Astrocyte (in vitro differentiated cells and primary cell): ENCODE measurements at regions not wholly inside any gene's neighbourhood (a gene's known extent, or its start where the extent isn't known, plus 50 kb on each side); places are given as distances from the start of the nearest gene placed in this dataset.

Experiments used
- DNase-seq: peaks from one replicate; pipeline ENCODE4 v3.0.0-alpha.2; 2010; ENCODE audit warnings: low read depth
- FAIRE-seq: peaks from 2 replicates; lab custom pipeline; 2011; peaks lifted over from hg19 to GRCh38; lab: Jason Lieb, UNC
- H2AFZ ChIP-seq: 2 replicates; pipeline ENCODE4 v1.6.0; 2012; ENCODE audit warnings: low read depth, low read length, inconsistent platforms
- H3K27ac ChIP-seq: 2 replicates; pipeline ENCODE4 v1.5.1; 2011; ENCODE audit warnings: low read depth, low read length, inconsistent platforms
- H3K27me3 ChIP-seq: 2 replicates; pipeline ENCODE4 v1.6.0; 2011; ENCODE audit warnings: low read length, inconsistent platforms; ENCODE audit not compliant: insufficient read depth
- H3K36me3 ChIP-seq: 2 replicates; pipeline ENCODE4 v1.5.1; 2011; ENCODE audit warnings: low read length, inconsistent platforms; ENCODE audit not compliant: insufficient read depth
- H3K4me1 ChIP-seq: 2 replicates; pipeline ENCODE4 v1.5.1; 2011; ENCODE audit warnings: low read length, inconsistent platforms; ENCODE audit not compliant: insufficient read depth
- H3K4me2 ChIP-seq: 2 replicates; pipeline ENCODE4 v1.6.0; 2012; ENCODE audit warnings: low read length, inconsistent platforms
- H3K4me3 ChIP-seq: 2 replicates; pipeline ENCODE4 v1.5.1; 2011; ENCODE audit warnings: low read depth, mild to moderate bottlenecking, low read length, inconsistent platforms; ENCODE audit not compliant: insufficient read depth
- H3K79me2 ChIP-seq: 2 replicates; pipeline ENCODE4 v1.6.0; 2012; ENCODE audit warnings: mild to moderate bottlenecking, low read length, inconsistent platforms; ENCODE audit not compliant: insufficient read depth
- H3K9ac ChIP-seq: 2 replicates; pipeline ENCODE4 v1.6.0; 2012; ENCODE audit warnings: mild to moderate bottlenecking, low read length, inconsistent platforms
- H3K9me3 ChIP-seq: 2 replicates; pipeline ENCODE4 v1.5.1; 2012; ENCODE audit warnings: low read depth, mild to moderate bottlenecking, low read length, inconsistent platforms; ENCODE audit not compliant: insufficient read depth
- H4K20me1 ChIP-seq: 2 replicates; pipeline ENCODE4 v1.6.0; 2012; ENCODE audit warnings: low read length, inconsistent platforms; ENCODE audit not compliant: insufficient read depth
- H3K27ac Mint-ChIP-seq: one replicate; pipeline ENCODE4 v1.8.0; 2021; ENCODE audit warnings: mild to moderate bottlenecking, mixed read lengths; ENCODE audit not compliant: unreplicated experiment
- H3K27me3 Mint-ChIP-seq: one replicate; pipeline ENCODE4 v1.8.0; 2021; ENCODE audit warnings: low read depth, mixed read lengths; ENCODE audit not compliant: unreplicated experiment
- H3K36me3 Mint-ChIP-seq: one replicate; pipeline ENCODE4 v1.8.0; 2021; ENCODE audit warnings: low read depth, mixed read lengths; ENCODE audit not compliant: unreplicated experiment
- H3K4me1 Mint-ChIP-seq: one replicate; pipeline ENCODE4 v1.8.0; 2021; ENCODE audit warnings: low read depth, mixed read lengths; ENCODE audit not compliant: unreplicated experiment
- H3K4me3 Mint-ChIP-seq: one replicate; pipeline ENCODE4 v1.8.0; 2021; ENCODE audit warnings: mild to moderate bottlenecking, moderate library complexity, mixed read lengths; ENCODE audit not compliant: unreplicated experiment
- H3K9me3 Mint-ChIP-seq: one replicate; pipeline ENCODE4 v1.8.0; 2021; ENCODE audit warnings: mild to moderate bottlenecking, mixed read lengths; ENCODE audit not compliant: unreplicated experiment
- EZH2 ChIP-seq: IDR thresholded peaks from 2 replicates; pipeline ENCODE4 v1.6.1; 2012; ENCODE audit warnings: mild to moderate bottlenecking, low read length, inconsistent platforms; ENCODE audit not compliant: insufficient read depth
- TF ChIP-seq, protein P1 (sequence below): IDR thresholded peaks from 2 replicates; pipeline ENCODE4 v1.5.1; 2011; ENCODE audit warnings: low read depth, mild to moderate bottlenecking, inconsistent platforms, low read length, moderate library complexity; ENCODE audit not compliant: insufficient read depth

DNA sequence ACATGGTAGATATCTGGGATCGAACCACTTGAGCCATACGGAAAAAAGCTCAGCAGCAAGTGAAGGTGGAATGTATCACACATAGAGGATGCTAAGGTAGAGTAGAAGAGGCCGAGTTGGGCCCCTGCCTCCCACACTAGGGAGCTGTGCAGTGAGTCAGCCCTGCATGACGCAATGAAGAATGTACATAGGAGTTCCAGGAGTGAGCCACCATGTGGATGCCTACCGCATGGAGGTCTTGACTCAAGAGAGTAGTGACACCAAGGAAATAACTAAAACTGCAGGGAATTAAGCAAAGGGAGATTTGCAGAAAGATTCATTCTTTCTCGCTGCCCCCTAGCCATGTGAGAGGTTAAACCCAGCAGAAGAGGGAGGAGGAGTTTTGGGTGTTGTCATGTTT, 389.6 kb upstream of the IGFBP7 start:
- Mint-ChIP-seq H3K9me3 (peaks cover 4% of the 10 kb centered on the region), H3K4me3 (no peak overlapping the region), H3K36me3 (no peaks in the 10 kb centered on the region), H3K27ac (peak overlapping the region; percentile 67), H3K4me1 (peaks cover 23% of the 10 kb centered on the region), H3K27me3 (no peaks in the 10 kb centered on the region)
- Histone ChIP-seq H2AFZ (no peak overlapping the region), H3K9ac (no peak overlapping the region), H3K4me3 (no peak overlapping the region), H3K4me1 (peaks cover 4% of the 10 kb centered on the region), H4K20me1 (no peaks in the 10 kb centered on the region), H3K36me3 (no peaks in the 10 kb centered on the region), H3K9me3 (no peaks in the 10 kb centered on the region), H3K4me2 (no peak overlapping the region), H3K27ac (no peak overlapping the region), H3K79me2 (no peaks in the 10 kb centered on the region), H3K27me3 (no peaks in the 10 kb centered on the region)
- FAIRE-seq (no peak), DNase-seq (peak; percentile 23)
- no peak for TF ChIP-seq EZH2
- TF ChIP-seq, protein P1, sequence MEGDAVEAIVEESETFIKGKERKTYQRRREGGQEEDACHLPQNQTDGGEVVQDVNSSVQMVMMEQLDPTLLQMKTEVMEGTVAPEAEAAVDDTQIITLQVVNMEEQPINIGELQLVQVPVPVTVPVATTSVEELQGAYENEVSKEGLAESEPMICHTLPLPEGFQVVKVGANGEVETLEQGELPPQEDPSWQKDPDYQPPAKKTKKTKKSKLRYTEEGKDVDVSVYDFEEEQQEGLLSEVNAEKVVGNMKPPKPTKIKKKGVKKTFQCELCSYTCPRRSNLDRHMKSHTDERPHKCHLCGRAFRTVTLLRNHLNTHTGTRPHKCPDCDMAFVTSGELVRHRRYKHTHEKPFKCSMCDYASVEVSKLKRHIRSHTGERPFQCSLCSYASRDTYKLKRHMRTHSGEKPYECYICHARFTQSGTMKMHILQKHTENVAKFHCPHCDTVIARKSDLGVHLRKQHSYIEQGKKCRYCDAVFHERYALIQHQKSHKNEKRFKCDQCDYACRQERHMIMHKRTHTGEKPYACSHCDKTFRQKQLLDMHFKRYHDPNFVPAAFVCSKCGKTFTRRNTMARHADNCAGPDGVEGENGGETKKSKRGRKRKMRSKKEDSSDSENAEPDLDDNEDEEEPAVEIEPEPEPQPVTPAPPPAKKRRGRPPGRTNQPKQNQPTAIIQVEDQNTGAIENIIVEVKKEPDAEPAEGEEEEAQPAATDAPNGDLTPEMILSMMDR, result no peak

DNA sequence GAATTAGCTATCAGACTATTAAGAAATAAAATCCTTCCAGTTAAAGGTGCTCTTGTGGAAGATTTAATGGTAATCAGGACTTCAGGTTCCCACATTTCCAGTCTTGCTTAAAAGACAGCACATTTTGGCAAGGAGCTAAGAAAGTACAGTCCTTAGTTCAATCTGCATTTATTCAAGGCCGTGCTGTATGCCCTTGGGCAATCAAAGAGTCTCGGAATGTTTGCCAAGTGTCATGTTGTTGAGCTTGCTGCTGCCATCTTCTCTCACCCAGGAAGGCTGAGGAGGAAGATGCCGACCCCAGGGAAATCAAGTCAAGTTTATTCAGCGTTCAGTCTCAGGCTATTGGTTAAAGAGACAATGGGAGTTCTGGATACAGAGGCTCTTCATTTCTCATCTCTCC, 388.1 kb upstream of the IGFBP7 start:
- no peak overlapping the region for H3K4me3 ChIP-seq
- no peak for TF ChIP-seq EZH2
- TF ChIP-seq, protein P1, result no peak
- H3K27ac ChIP-seq, result no peak overlapping the region
- Mint-ChIP-seq H3K27ac (no peak overlapping the region), H3K4me1 (peaks cover 23% of the 10 kb centered on the region), H3K36me3 (no peaks in the 10 kb centered on the region), H3K4me3 (no peak overlapping the region), H3K27me3 (no peaks in the 10 kb centered on the region), H3K9me3 (peaks cover 4% of the 10 kb centered on the region)
- no peaks in the 10 kb centered on the region for H4K20me1 ChIP-seq
- no peaks in the 10 kb centered on the region for H3K79me2 ChIP-seq
- H3K27me3 ChIP-seq, result no peaks in the 10 kb centered on the region
- no peak overlapping the region for H2AFZ ChIP-seq
- no peak overlapping the region for H3K4me2 ChIP-seq
- H3K4me1 ChIP-seq, result peaks cover 4% of the 10 kb centered on the region
- DNase-seq (no peak), FAIRE-seq (no peak)
- H3K9me3 ChIP-seq, result no peaks in the 10 kb centered on the region
- H3K36me3 ChIP-seq, result no peaks in the 10 kb centered on the region
- no peak overlapping the region for H3K9ac ChIP-seq

- Mint-ChIP-seq H3K27ac (no peak overlapping the region), H3K4me1 (peaks cover 13% of the 10 kb centered on the region), H3K27me3 (no peaks in the 10 kb centered on the region), H3K9me3 (peaks cover 4% of the 10 kb centered on the region), H3K36me3 (no peaks in the 10 kb centered on the region), H3K4me3 (no peak overlapping the region)
- Histone ChIP-seq H2AFZ (no peak overlapping the region), H4K20me1 (no peaks in the 10 kb centered on the region), H3K9ac (no peak overlapping the region), H3K4me3 (no peak overlapping the region), H3K4me1 (peaks cover 5% of the 10 kb centered on the region), H3K79me2 (no peaks in the 10 kb centered on the region), H3K27ac (no peak overlapping the region), H3K4me2 (no peak overlapping the region), H3K9me3 (no peaks in the 10 kb centered on the region), H3K36me3 (no peaks in the 10 kb centered on the region), H3K27me3 (no peaks in the 10 kb centered on the region)
- FAIRE-seq (no peak), DNase-seq (no peak)
- TF ChIP-seq, protein P1, result no peak
- TF ChIP-seq EZH2, result no peak
Measured at GRCh38 chr4:57496697-57497471, 386.7 kb upstream of the IGFBP7 start.
